ENCODE measurements at regions not wholly inside any gene's neighbourhood (a gene's known extent, or its start where the extent isn't known, plus 50 kb on each side); places are given as distances from the start of the nearest gene placed in this dataset.

GRCh38 chr3:177499779-177500423, 302.6 kb upstream of the TBL1XR1 start (continued):
- 0 out of 2 replicates have a peak, but pooled peaks have one; percentile 20 for TF ChIP-seq ZBTB43 (CRISPR knock-in tag; conservative IDR thresholded peaks at IDR 0.05)
- TF ChIP-seq, protein P1, sequence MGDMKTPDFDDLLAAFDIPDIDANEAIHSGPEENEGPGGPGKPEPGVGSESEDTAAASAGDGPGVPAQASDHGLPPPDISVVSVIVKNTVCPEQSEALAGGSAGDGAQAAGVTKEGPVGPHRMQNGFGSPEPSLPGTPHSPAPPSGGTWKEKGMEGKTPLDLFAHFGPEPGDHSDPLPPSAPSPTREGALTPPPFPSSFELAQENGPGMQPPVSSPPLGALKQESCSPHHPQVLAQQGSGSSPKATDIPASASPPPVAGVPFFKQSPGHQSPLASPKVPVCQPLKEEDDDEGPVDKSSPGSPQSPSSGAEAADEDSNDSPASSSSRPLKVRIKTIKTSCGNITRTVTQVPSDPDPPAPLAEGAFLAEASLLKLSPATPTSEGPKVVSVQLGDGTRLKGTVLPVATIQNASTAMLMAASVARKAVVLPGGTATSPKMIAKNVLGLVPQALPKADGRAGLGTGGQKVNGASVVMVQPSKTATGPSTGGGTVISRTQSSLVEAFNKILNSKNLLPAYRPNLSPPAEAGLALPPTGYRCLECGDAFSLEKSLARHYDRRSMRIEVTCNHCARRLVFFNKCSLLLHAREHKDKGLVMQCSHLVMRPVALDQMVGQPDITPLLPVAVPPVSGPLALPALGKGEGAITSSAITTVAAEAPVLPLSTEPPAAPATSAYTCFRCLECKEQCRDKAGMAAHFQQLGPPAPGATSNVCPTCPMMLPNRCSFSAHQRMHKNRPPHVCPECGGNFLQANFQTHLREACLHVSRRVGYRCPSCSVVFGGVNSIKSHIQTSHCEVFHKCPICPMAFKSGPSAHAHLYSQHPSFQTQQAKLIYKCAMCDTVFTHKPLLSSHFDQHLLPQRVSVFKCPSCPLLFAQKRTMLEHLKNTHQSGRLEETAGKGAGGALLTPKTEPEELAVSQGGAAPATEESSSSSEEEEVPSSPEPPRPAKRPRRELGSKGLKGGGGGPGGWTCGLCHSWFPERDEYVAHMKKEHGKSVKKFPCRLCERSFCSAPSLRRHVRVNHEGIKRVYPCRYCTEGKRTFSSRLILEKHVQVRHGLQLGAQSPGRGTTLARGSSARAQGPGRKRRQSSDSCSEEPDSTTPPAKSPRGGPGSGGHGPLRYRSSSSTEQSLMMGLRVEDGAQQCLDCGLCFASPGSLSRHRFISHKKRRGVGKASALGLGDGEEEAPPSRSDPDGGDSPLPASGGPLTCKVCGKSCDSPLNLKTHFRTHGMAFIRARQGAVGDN (CRISPR knock-in tag; IDR thresholded peaks at IDR 0.05): no peak
- no peak for TF ChIP-seq ZBTB10 (CRISPR knock-in tag; IDR thresholded peaks at IDR 0.05; ENCODE audit: borderline replicate concordance)
- no peak for TF ChIP-seq PRPF4 (IDR thresholded peaks at IDR 0.05; ENCODE audit: low read depth, low read length, poor library complexity, severe bottlenecking)
- no peak for TF ChIP-seq FOSL1 (CRISPR knock-in tag; IDR thresholded peaks at IDR 0.05; ENCODE audit: borderline replicate concordance)
- no peak for TF ChIP-seq ATM (IDR thresholded peaks at IDR 0.05; ENCODE audit: borderline replicate concordance)
- no peak for TF ChIP-seq ZBTB44 (CRISPR knock-in tag; IDR thresholded peaks at IDR 0.05)
- no peak for TF ChIP-seq SNAPC2 (CRISPR knock-in tag; IDR thresholded peaks at IDR 0.05)
- no peak; the same call in 1 of the 2 replicates for TF ChIP-seq ZFY (CRISPR knock-in tag; IDR thresholded peaks at IDR 0.05)
- TF ChIP-seq, protein P2, sequence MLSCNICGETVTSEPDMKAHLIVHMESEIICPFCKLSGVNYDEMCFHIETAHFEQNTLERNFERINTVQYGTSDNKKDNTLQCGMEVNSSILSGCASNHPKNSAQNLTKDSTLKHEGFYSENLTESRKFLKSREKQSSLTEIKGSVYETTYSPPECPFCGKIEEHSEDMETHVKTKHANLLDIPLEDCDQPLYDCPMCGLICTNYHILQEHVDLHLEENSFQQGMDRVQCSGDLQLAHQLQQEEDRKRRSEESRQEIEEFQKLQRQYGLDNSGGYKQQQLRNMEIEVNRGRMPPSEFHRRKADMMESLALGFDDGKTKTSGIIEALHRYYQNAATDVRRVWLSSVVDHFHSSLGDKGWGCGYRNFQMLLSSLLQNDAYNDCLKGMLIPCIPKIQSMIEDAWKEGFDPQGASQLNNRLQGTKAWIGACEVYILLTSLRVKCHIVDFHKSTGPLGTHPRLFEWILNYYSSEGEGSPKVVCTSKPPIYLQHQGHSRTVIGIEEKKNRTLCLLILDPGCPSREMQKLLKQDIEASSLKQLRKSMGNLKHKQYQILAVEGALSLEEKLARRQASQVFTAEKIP (CRISPR knock-in tag; IDR thresholded peaks at IDR 0.05; ENCODE audit: borderline replicate concordance): no peak
- TF ChIP-seq FOXO1 (CRISPR knock-in tag; IDR thresholded peaks at IDR 0.05): peak; percentile 21; the same call in 1 of the 2 replicates
- no peak for TF ChIP-seq ZNF33B (CRISPR knock-in tag; IDR thresholded peaks at IDR 0.05)
- TF ChIP-seq HOXD1 (CRISPR knock-in tag; IDR thresholded peaks at IDR 0.05): no peak
- TF ChIP-seq, protein P3, sequence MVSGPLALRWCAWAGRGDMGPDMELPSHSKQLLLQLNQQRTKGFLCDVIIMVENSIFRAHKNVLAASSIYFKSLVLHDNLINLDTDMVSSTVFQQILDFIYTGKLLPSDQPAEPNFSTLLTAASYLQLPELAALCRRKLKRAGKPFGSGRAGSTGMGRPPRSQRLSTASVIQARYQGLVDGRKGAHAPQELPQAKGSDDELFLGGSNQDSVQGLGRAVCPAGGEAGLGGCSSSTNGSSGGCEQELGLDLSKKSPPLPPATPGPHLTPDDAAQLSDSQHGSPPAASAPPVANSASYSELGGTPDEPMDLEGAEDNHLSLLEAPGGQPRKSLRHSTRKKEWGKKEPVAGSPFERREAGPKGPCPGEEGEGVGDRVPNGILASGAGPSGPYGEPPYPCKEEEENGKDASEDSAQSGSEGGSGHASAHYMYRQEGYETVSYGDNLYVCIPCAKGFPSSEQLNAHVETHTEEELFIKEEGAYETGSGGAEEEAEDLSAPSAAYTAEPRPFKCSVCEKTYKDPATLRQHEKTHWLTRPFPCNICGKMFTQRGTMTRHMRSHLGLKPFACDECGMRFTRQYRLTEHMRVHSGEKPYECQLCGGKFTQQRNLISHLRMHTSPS (CRISPR knock-in tag; IDR thresholded peaks at IDR 0.05; ENCODE audit: low read depth): no peak
- TF ChIP-seq AHR (CRISPR knock-in tag; IDR thresholded peaks at IDR 0.05): no peak
- TF ChIP-seq KMT2B (CRISPR knock-in tag; IDR thresholded peaks at IDR 0.05): peak; percentile 42; the same call in 1 of the 2 replicates
